ENCODE measurements at regions not wholly inside any gene's neighbourhood (a gene's known extent, or its start where the extent isn't known, plus 50 kb on each side); places are given as distances from the start of the nearest gene placed in this dataset.

DNA sequence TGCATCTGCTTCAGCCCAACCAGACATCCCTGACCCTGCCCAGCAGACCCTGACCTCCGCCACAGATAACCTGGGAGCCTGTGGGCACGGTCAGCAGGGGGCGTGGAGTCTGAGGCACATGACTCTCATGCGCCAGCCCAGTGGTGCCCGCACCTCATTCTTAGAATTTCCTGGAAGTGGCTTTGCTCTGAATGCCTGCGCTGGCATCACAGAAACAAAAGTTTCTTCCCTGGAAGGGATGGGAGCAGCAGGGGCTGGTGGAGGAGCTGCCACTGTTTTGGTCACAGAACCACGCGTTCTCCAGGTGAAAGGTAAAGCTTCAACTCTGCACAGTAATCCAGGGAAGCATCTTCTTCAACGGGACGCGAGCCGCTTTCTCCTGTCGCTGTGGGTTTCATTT is 67.9 kb upstream of the DUSP22 start:
- no peak overlapping the region for H3K4me3 ChIP-seq
- H3K9me3 ChIP-seq (ENCODE audit: low read depth, low read length): no peaks in the 10 kb centered on the region
- H3K36me3 ChIP-seq (ENCODE audit: insufficient read depth, low read length): no peaks in the 10 kb centered on the region
- no peak for TF ChIP-seq EZH2 (IDR thresholded peaks at IDR 0.05)
- TF ChIP-seq POLR2AphosphoS5 (IDR thresholded peaks at IDR 0.05; ENCODE audit: borderline replicate concordance, low read depth, low read length): no peak
- no peak for TF ChIP-seq FOXP2 (optimal IDR thresholded peaks at IDR 0.05; ENCODE audit: control extremely low read depth, extremely low read length, insufficient read depth)
- DNase-seq (ENCODE audit: low read depth, low spot score): no peak
- no peak overlapping the region for H3K9ac ChIP-seq (ENCODE audit: insufficient read length)
- H3K27ac ChIP-seq: no peak overlapping the region

DNA sequence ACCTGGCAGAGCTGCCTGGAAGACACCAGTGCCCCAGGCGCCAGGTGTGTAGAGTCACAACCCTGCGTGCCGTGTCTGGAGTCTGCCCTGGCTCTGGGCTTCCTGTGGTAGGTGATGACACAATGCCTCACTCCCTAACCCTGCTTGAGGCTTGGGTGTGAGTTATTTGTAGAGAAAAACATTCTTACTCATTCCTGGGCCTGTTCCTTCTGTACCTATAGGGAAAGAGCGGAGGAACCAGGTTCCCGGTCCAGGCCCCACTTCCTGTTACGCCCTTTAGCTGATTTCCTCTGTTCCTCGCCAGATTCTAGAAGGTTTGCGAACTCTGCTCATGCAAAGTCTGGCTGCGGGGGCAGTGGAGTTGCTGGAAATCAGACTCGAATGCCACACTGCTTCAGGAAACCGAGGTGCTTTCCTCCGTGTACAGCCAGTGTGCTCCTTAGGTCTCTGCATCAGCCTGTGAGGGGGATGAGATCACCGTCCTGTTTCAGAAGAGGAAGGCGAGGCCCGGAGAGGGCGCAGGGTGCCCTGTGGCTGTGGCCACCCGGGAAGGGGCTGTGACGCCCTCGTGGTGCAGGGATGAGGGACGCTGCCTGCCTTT is 67.1 kb upstream of the DUSP22 start:
- H3K4me3 ChIP-seq: no peak overlapping the region
- no peak overlapping the region for H3K9ac ChIP-seq (ENCODE audit: insufficient read length)
- no peak for DNase-seq (ENCODE audit: low read depth, low spot score)
- no peaks in the 10 kb centered on the region for H3K36me3 ChIP-seq (ENCODE audit: insufficient read depth, low read length)
- no peak for TF ChIP-seq FOXP2 (optimal IDR thresholded peaks at IDR 0.05; ENCODE audit: control extremely low read depth, extremely low read length, insufficient read depth)
- no peak for TF ChIP-seq EZH2 (IDR thresholded peaks at IDR 0.05)
- TF ChIP-seq POLR2AphosphoS5 (IDR thresholded peaks at IDR 0.05; ENCODE audit: borderline replicate concordance, low read depth, low read length): no peak
- H3K9me3 ChIP-seq (ENCODE audit: low read depth, low read length): no peaks in the 10 kb centered on the region
- H3K27ac ChIP-seq: no peak overlapping the region

DNA sequence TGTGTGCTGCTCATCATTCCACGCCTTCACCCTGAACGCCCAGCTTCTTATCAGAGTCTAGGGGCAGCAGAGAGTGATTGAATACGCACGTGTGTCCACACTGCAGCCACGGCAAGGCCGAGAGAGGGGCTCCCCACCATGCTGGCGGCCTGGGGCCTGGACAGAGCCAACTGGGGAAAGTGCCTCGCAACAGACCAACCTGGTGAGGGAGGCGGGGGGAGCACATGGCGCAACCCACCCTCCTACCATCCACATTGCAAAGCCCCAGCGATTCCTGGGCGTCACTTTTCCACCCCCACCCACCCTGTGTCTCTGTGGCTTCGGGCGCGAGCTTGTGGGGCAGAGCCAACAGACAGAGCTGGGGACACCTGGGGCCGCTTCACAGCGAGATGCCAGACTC is 66.4 kb upstream of the DUSP22 start:
- no peak for DNase-seq (ENCODE audit: low read depth, low spot score)
- Histone ChIP-seq H3K4me3 (no peak overlapping the region), H3K9me3 (ENCODE audit: low read depth, low read length) (no peaks in the 10 kb centered on the region), H3K27ac (no peak overlapping the region), H3K36me3 (ENCODE audit: insufficient read depth, low read length) (no peaks in the 10 kb centered on the region), H3K9ac (ENCODE audit: insufficient read length) (no peak overlapping the region)
- TF ChIP-seq POLR2AphosphoS5 (IDR thresholded peaks at IDR 0.05; ENCODE audit: borderline replicate concordance, low read depth, low read length): no peak
- TF ChIP-seq EZH2 (IDR thresholded peaks at IDR 0.05): no peak
- no peak for TF ChIP-seq FOXP2 (optimal IDR thresholded peaks at IDR 0.05; ENCODE audit: control extremely low read depth, extremely low read length, insufficient read depth)

DNA sequence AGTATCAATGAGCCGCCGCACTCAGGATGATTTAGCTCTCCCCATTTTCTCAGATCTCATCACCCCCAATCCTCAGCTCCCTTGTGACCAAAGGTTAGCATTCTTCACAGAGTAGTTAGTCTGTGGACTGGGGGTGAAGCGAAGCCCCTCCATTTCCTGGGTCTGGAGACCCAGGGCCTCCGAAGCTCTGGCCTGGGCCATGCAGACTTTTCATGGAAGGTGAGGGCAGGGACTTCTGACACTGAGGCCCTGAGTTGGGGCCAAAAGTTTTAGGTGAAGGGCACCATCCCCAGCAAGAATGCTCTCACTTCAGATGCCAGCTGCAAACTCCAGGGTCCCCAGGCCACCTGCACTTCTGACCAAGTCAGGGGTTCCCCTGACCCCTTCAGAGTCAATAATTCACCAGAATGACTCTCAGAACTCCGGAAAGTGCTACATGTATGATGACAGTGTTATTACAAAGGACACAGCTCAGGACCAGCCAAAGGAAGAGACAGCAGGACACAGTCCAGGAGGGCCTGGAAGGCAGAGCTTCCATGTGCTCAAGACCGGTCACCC is 65.7 kb upstream of the DUSP22 start:
- Histone ChIP-seq H3K27ac (no peak overlapping the region), H3K4me3 (no peak overlapping the region), H3K36me3 (ENCODE audit: insufficient read depth, low read length) (no peaks in the 10 kb centered on the region), H3K9me3 (ENCODE audit: low read depth, low read length) (no peaks in the 10 kb centered on the region), H3K9ac (ENCODE audit: insufficient read length) (no peak overlapping the region)
- TF ChIP-seq FOXP2 (optimal IDR thresholded peaks at IDR 0.05; ENCODE audit: control extremely low read depth, extremely low read length, insufficient read depth) (no peak), EZH2 (IDR thresholded peaks at IDR 0.05) (no peak), POLR2AphosphoS5 (IDR thresholded peaks at IDR 0.05; ENCODE audit: borderline replicate concordance, low read depth, low read length) (no peak)
- DNase-seq (ENCODE audit: low read depth, low spot score): no peak

DNA sequence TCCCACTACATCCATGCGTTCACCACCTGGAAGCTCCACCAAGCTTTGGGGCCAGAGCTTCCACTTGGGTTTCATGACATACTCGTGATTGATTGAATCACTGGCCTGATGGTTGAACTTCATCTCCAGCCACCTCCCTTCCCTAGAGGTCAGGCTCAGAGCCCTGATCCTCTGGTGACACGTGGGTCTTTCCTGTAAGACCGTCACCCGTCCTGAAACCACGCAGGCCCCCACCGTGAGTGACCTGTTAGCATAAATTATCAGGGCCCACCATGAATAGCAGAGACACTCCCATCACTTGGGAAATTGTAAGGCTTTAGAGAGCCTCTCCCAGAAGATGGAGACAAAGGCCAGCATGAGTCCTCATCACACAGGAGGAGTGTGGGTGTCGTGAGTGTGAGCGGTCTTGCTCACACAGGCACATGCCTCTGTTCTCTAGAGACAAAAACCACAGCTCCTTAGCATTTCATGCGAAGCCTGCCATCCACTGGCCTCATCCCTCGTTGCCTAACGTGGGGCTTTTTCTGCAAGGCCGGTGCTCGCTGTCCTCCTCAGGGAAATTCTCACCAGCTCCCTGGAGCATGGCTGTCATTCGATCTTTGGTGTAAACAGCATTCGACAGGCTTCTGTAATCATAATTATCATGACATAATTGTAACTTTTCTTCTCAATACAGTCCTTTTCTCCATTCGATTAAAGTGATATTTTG is 65.1 kb upstream of the DUSP22 start:
- no peaks in the 10 kb centered on the region for H3K36me3 ChIP-seq (ENCODE audit: insufficient read depth, low read length)
- no peak overlapping the region for H3K27ac ChIP-seq
- H3K4me3 ChIP-seq: no peak overlapping the region
- DNase-seq (ENCODE audit: low read depth, low spot score): no peak
- no peak overlapping the region for H3K9ac ChIP-seq (ENCODE audit: insufficient read length)
- TF ChIP-seq POLR2AphosphoS5 (IDR thresholded peaks at IDR 0.05; ENCODE audit: borderline replicate concordance, low read depth, low read length) (no peak), FOXP2 (optimal IDR thresholded peaks at IDR 0.05; ENCODE audit: control extremely low read depth, extremely low read length, insufficient read depth) (no peak), EZH2 (IDR thresholded peaks at IDR 0.05) (no peak)
- H3K9me3 ChIP-seq (ENCODE audit: low read depth, low read length): no peaks in the 10 kb centered on the region

DNA sequence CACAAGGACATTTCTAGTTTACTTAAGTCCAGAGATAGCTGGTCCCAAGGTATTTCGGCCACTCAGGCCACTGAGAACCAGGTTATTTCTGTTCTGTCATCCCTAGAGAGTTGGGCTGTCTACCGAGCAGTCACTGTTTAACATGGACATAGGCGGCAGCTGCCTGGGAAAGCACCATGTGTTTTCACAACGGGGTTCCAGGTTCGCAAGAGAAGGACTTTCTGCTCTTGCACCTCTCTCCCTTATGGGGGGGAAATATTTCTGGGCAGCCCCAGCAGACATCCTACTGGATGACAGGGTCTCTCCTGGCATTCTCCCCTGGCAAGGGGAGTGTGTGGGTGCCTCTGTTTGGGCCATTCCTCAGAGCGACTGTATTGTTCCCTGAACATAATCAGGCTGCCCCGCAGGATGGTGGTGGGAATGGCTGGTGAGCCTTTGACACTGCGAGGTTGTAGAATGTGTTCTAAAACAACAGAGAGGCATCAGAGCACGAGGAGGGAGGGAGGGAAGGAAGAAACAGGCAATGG is 64.4 kb upstream of the DUSP22 start:
- no peak for DNase-seq (ENCODE audit: low read depth, low spot score)
- Histone ChIP-seq H3K4me3 (no peak overlapping the region), H3K27ac (no peak overlapping the region), H3K36me3 (ENCODE audit: insufficient read depth, low read length) (no peaks in the 10 kb centered on the region), H3K9me3 (ENCODE audit: low read depth, low read length) (no peaks in the 10 kb centered on the region), H3K9ac (ENCODE audit: insufficient read length) (no peak overlapping the region)
- TF ChIP-seq EZH2 (IDR thresholded peaks at IDR 0.05): no peak
- TF ChIP-seq POLR2AphosphoS5 (IDR thresholded peaks at IDR 0.05; ENCODE audit: borderline replicate concordance, low read depth, low read length): no peak
- no peak for TF ChIP-seq FOXP2 (optimal IDR thresholded peaks at IDR 0.05; ENCODE audit: control extremely low read depth, extremely low read length, insufficient read depth)

DNA sequence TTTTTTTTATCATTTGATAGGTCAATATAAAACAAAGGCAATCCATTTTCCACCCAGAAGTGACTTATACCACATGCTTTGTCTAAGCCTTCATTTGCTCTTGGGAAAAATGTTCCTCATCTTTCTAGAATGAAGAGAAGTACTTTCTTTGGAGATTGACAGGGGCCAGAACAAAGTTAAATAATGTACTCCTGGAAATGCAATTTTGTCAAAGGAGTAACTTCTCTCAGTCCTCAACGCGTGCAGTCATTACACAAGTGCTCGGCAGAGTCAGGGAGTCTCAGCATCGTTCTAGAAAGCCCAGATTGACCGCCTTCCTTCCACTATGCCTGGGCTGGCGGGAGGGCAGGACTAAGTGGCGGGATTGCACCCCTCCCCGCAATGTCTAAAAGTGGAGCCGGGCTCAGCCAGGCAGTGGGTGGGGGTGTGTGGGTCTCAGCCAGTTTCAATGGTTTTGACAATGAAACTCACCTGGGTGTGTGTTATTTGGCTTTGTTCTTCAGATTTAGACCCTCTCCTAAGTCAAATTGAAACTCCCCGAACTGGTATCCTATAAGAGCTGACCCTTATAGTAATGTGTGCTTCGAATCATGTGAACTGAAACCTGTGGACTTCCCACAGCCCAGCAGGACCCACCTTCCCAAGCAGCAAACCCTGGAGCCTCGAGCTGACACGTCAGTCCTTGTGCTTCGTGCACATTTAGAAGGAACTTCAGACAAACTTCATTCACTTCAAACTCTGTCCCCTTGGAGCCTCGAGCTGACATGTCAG is 63.2 kb upstream of the DUSP22 start:
- no peak for DNase-seq (ENCODE audit: low read depth, low spot score)
- Histone ChIP-seq H3K9me3 (ENCODE audit: low read depth, low read length) (no peaks in the 10 kb centered on the region), H3K36me3 (ENCODE audit: insufficient read depth, low read length) (no peaks in the 10 kb centered on the region), H3K4me3 (no peak overlapping the region), H3K9ac (ENCODE audit: insufficient read length) (no peak overlapping the region), H3K27ac (no peak overlapping the region)
- TF ChIP-seq EZH2 (IDR thresholded peaks at IDR 0.05): no peak
- no peak for TF ChIP-seq FOXP2 (optimal IDR thresholded peaks at IDR 0.05; ENCODE audit: control extremely low read depth, extremely low read length, insufficient read depth)
- no peak for TF ChIP-seq POLR2AphosphoS5 (IDR thresholded peaks at IDR 0.05; ENCODE audit: borderline replicate concordance, low read depth, low read length)

DNA sequence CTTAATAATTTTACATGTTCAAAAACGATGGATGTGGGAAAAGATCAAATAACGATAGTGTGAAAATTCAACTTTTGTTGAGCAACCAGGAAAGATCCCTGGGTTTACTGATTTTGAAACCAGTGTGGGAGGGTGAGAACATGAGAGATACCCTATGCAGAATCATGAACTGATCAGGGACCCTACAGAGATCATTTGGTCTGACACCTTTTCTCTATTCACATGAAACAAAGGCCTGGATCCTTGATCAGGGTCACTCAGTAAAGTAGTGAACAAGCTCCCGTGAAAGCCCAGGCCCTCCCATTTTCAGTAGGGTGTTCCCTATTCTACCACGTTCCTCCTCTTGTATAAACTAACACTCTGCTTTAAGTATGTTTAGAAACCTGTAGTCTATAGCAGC is 60.5 kb upstream of the DUSP22 start:
- TF ChIP-seq EZH2 (IDR thresholded peaks at IDR 0.05) (no peak), POLR2AphosphoS5 (IDR thresholded peaks at IDR 0.05; ENCODE audit: borderline replicate concordance, low read depth, low read length) (no peak), FOXP2 (optimal IDR thresholded peaks at IDR 0.05; ENCODE audit: control extremely low read depth, extremely low read length, insufficient read depth) (no peak)
- Histone ChIP-seq H3K27ac (no peak overlapping the region), H3K36me3 (ENCODE audit: insufficient read depth, low read length) (no peaks in the 10 kb centered on the region), H3K4me3 (no peak overlapping the region), H3K9me3 (ENCODE audit: low read depth, low read length) (no peaks in the 10 kb centered on the region), H3K9ac (ENCODE audit: insufficient read length) (no peak overlapping the region)
- no peak for DNase-seq (ENCODE audit: low read depth, low spot score)

Data from SK-N-MC (cell line).